Kidney epithelial cell (primary cell): ENCODE measurements at regions not wholly inside any gene's neighbourhood (a gene's known extent, or its start where the extent isn't known, plus 50 kb on each side); places are given as distances from the start of the nearest gene placed in this dataset.

Experiments
- DNase-seq: peaks from one replicate; pipeline ENCODE4 v3.0.0-alpha.2; 2010; ENCODE audit warnings: low read depth
- H3K27me3 ChIP-seq: 2 replicates; pipeline ENCODE4 v1.6.0; 2011; ENCODE audit warnings: low read length; ENCODE audit not compliant: control insufficient read depth, insufficient read depth
- H3K36me3 ChIP-seq: 2 replicates; pipeline ENCODE4 v1.5.1; 2011; ENCODE audit warnings: low read length; ENCODE audit not compliant: control insufficient read depth, insufficient read depth
- H3K4me3 ChIP-seq: 2 replicates; pipeline ENCODE4 v1.5.1; 2011; ENCODE audit warnings: low read depth, mild to moderate bottlenecking, control low read depth, low read length
- CTCF ChIP-seq: IDR thresholded peaks from 2 replicates; pipeline ENCODE4 v1.5.1; 2011; ENCODE audit warnings: mild to moderate bottlenecking, moderate library complexity, low read length, control low read depth, inconsistent platforms; ENCODE audit not compliant: insufficient read depth, poor library complexity, severe bottlenecking

- H3K27me3 ChIP-seq, result no peaks in the 10 kb centered on the region
- DNase-seq, result no peak
- H3K36me3 ChIP-seq, result no peaks in the 10 kb centered on the region
- TF ChIP-seq CTCF, result no peak
- no peak overlapping the region for H3K4me3 ChIP-seq
Observed at GRCh38 chr18:22546905-22547570, 129.3 kb upstream of the CTAGE1 start.

GRCh38 chr18:22547807-22548561, 130.3 kb upstream of the CTAGE1 start:
- no peak for TF ChIP-seq CTCF
- Histone ChIP-seq H3K36me3 (no peaks in the 10 kb centered on the region), H3K27me3 (no peaks in the 10 kb centered on the region), H3K4me3 (no peak overlapping the region)
- no peak for DNase-seq

GRCh38 chr18:22549260-22549937, 131.7 kb upstream of the CTAGE1 start:
- no peak for DNase-seq
- no peak overlapping the region for H3K4me3 ChIP-seq
- H3K36me3 ChIP-seq, result no peaks in the 10 kb centered on the region
- TF ChIP-seq CTCF, result no peak
- H3K27me3 ChIP-seq, result no peaks in the 10 kb centered on the region

GRCh38 chr18:22550366-22550765, 132.7 kb upstream of the CTAGE1 start:
- Histone ChIP-seq H3K4me3 (no peak overlapping the region), H3K27me3 (no peaks in the 10 kb centered on the region), H3K36me3 (no peaks in the 10 kb centered on the region)
- TF ChIP-seq CTCF, result no peak
- no peak for DNase-seq

- Histone ChIP-seq H3K27me3 (no peaks in the 10 kb centered on the region), H3K36me3 (no peaks in the 10 kb centered on the region), H3K4me3 (no peak overlapping the region)
- no peak for TF ChIP-seq CTCF
- DNase-seq, result no peak
Observed at GRCh38 chr18:22550861-22551260, 133.1 kb upstream of the CTAGE1 start.
